MM.1S (cell line): ENCODE measurements at regions not wholly inside any gene's neighbourhood (a gene's known extent, or its start where the extent isn't known, plus 50 kb on each side); places are given as distances from the start of the nearest gene placed in this dataset.

Experiments
- DNase-seq: peaks from one replicate; pipeline ENCODE4 v3.0.0-alpha.2; 2015
- H2AFZ ChIP-seq: fragments of 300-600 bp; sonication (generic); 2 replicates; pipeline ENCODE4 v1.6.0; 2016; ENCODE audit warnings: antibody characterized with exemption, low read length
- H3F3A ChIP-seq: fragments of 300-600 bp; sonication (generic); 2 replicates; pipeline ENCODE4 v1.6.1; 2016; ENCODE audit warnings: mild to moderate bottlenecking, antibody characterized with exemption, low read length, moderate library complexity, mixed read lengths; ENCODE audit not compliant: insufficient read depth
- H3K27ac ChIP-seq: fragments of 300-600 bp; sonication (generic); 2 replicates; pipeline ENCODE4 v1.5.1; 2016; ENCODE audit warnings: mild to moderate bottlenecking, low read length
- H3K27me3 ChIP-seq: fragments of 300-600 bp; sonication (generic); replicated peaks from 2 replicates; pipeline ENCODE4 v1.6.0; 2016; ENCODE audit warnings: low read length; ENCODE audit not compliant: insufficient read depth
- H3K36me3 ChIP-seq: fragments of 300-600 bp; sonication (generic); replicated peaks from 2 replicates; pipeline ENCODE4 v1.6.1; 2016; ENCODE audit warnings: mild to moderate bottlenecking, low read length, mixed read lengths; ENCODE audit not compliant: insufficient read depth
- H3K4me1 ChIP-seq: fragments of 300-600 bp; sonication (generic); 2 replicates; pipeline ENCODE4 v1.6.1; 2016; ENCODE audit warnings: low read length, mixed read lengths
- H3K4me2 ChIP-seq: fragments of 300-600 bp; sonication (generic); 2 replicates; pipeline ENCODE4 v1.6.0; 2016; ENCODE audit warnings: low read depth, low read length
- H3K4me3 ChIP-seq: fragments of 300-600 bp; sonication (generic); 2 replicates; pipeline ENCODE4 v1.5.1; 2016; ENCODE audit warnings: low read length, mixed read lengths
- H3K79me2 ChIP-seq: fragments of 300-600 bp; sonication (generic); 2 replicates; pipeline ENCODE4 v1.6.1; 2016; ENCODE audit warnings: mixed run types, low read length, mixed read lengths
- H3K9ac ChIP-seq: fragments of 300-600 bp; sonication (generic); 2 replicates; pipeline ENCODE4 v1.6.1; 2016; ENCODE audit warnings: low read length, mixed read lengths
- H3K9me2 ChIP-seq: fragments of 300-600 bp; sonication (generic); replicated peaks from 2 replicates; pipeline ENCODE4 v1.6.1; 2016; ENCODE audit warnings: mild to moderate bottlenecking, low read length, mixed read lengths; ENCODE audit not compliant: insufficient read depth
- H3K9me3 ChIP-seq: fragments of 300-600 bp; sonication (generic); replicated peaks from 2 replicates; pipeline ENCODE4 v1.6.1; 2016; ENCODE audit warnings: mild to moderate bottlenecking, low read length, mixed read lengths; ENCODE audit not compliant: insufficient read depth
- H4K20me1 ChIP-seq: fragments of 300-600 bp; sonication (generic); 2 replicates; pipeline ENCODE4 v1.6.1; 2016; ENCODE audit warnings: mild to moderate bottlenecking, low read length, moderate library complexity, mixed read lengths; ENCODE audit not compliant: insufficient read depth
- CTCF ChIP-seq: fragments of 300-600 bp; sonication (generic); IDR thresholded peaks from 2 replicates; pipeline ENCODE4 v1.5.1; 2016; ENCODE audit warnings: antibody characterized with exemption, low read length, mixed read lengths
- EZH2 ChIP-seq: fragments of 300-600 bp; sonication (generic); optimal IDR thresholded peaks from 2 replicates; pipeline ENCODE3; 2017; ENCODE audit warnings: low read depth, mild to moderate bottlenecking, antibody characterized with exemption, low read length, mixed read lengths
- EZH2phosphoT487 ChIP-seq: fragments of 300-600 bp; sonication (generic); IDR thresholded peaks from 2 replicates; pipeline ENCODE4 v1.6.1; 2018; ENCODE audit warnings: antibody characterized with exemption, low read length

- Histone ChIP-seq H2AFZ (no peak overlapping the region), H3K27me3 (no peaks in the 10 kb centered on the region), H3K79me2 (no peaks in the 10 kb centered on the region), H3K9me2 (no peaks in the 10 kb centered on the region), H3K9me3 (no peaks in the 10 kb centered on the region), H3K9ac (no peak overlapping the region), H3K4me3 (no peak overlapping the region), H3K27ac (no peak overlapping the region), H3K36me3 (no peaks in the 10 kb centered on the region), H4K20me1 (no peaks in the 10 kb centered on the region), H3K4me1 (peaks cover 30% of the 10 kb centered on the region), H3K4me2 (no peak overlapping the region), H3F3A (0 out of 2 replicates have a peak, but pooled peaks cover 6% of the 10 kb centered on the region)
- TF ChIP-seq CTCF (no peak), EZH2phosphoT487 (no peak)
- DNase-seq, result no peak
These were observed 481.9 kb downstream of the KDM4C start for GRCh38 chr9:7239708-7240107.

DNA sequence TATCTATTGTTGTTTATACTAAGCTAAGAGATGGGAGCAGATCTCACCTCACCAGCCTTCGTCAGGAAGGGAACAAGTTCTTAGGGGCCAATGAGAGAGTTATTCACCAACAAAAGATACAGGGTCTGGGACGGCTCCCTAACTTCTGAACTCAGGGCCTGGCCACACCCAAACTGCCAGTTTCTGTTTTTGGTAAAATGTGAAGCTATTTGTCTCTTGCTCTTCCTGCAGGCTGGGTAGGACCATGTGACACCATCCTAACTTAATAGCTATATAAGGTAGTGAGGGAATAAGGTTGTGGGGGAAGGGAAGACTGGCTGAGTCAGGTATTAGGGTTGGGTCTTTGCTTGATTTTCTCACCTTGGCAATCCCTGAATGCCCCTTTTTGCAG lies 480.5 kb downstream of the KDM4C start:
- no peaks in the 10 kb centered on the region for H4K20me1 ChIP-seq
- no peaks in the 10 kb centered on the region for H3K27me3 ChIP-seq
- H3K79me2 ChIP-seq, result no peaks in the 10 kb centered on the region
- no peaks in the 10 kb centered on the region for H3K9me3 ChIP-seq
- peak overlapping the region; percentile 52 for H3K27ac ChIP-seq
- H3K9me2 ChIP-seq, result no peaks in the 10 kb centered on the region
- TF ChIP-seq EZH2 (no peak), CTCF (no peak), EZH2phosphoT487 (no peak)
- no peak overlapping the region for H3K4me3 ChIP-seq
- peak overlapping the region; percentile 19 for H3K4me2 ChIP-seq
- peak; percentile 48 for DNase-seq
- H3K9ac ChIP-seq, result no peak overlapping the region
- 0 out of 2 replicates have a peak, but pooled peaks cover 6% of the 10 kb centered on the region for H3F3A ChIP-seq
- peak overlapping the region; percentile 31 for H2AFZ ChIP-seq
- H3K4me1 ChIP-seq, result peaks cover 30% of the 10 kb centered on the region
- H3K36me3 ChIP-seq, result no peaks in the 10 kb centered on the region

DNA sequence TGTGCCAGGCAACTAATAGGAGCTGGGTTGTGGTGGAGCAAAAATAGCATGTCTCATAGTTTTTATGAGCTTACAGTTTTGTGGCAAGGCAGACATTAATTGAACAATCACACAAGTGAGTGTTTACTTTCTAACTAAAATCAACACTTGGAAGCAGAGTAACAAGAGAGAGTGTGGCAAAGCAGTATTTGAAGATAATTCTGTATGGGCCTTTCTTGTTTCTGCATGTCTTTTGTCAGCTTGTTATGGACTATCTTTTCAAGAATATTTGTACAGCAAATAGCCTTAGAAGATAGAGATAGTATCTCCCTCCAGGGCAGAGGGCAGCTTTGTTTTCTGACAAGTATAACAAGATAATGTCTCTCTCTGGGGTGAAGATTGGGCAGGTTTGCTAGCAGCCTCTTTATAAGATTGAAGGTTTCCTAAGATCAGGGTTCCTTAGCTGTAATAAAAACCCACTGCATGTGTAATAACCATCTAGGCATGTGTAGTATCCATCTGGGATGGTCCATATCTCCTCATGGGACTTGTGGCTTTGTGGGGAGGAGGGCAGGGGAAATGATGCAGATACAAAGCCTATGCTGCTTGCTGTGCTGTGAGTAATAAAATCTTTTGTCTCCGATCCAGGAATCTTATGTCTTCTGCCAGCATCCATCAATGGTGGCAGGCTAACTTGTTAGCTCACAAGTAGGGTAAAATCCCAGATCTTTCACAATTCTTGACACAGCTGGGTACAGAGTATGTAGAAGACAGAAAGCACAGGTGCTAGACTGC lies 479.9 kb downstream of the KDM4C start:
- peak overlapping the region; percentile 19 for H3K4me2 ChIP-seq
- TF ChIP-seq EZH2phosphoT487 (no peak), EZH2 (no peak), CTCF (no peak)
- H3K27me3 ChIP-seq, result no peaks in the 10 kb centered on the region
- no peak for DNase-seq
- 0 out of 2 replicates have a peak, but pooled peaks cover 6% of the 10 kb centered on the region for H3F3A ChIP-seq
- no peak overlapping the region for H3K4me3 ChIP-seq
- H3K9ac ChIP-seq, result no peak overlapping the region
- no peaks in the 10 kb centered on the region for H3K79me2 ChIP-seq
- H3K27ac ChIP-seq, result peak overlapping the region; percentile 52
- no peaks in the 10 kb centered on the region for H3K9me2 ChIP-seq
- H4K20me1 ChIP-seq, result no peaks in the 10 kb centered on the region
- H3K9me3 ChIP-seq, result no peaks in the 10 kb centered on the region
- H3K4me1 ChIP-seq, result peaks cover 30% of the 10 kb centered on the region
- peak overlapping the region; percentile 31 for H2AFZ ChIP-seq
- no peaks in the 10 kb centered on the region for H3K36me3 ChIP-seq
